BLaER1 (cell line): ENCODE measurements at regions not wholly inside any gene's neighbourhood (a gene's known extent, or its start where the extent isn't known, plus 50 kb on each side); places are given as distances from the start of the nearest gene placed in this dataset.

ENCODE experiments used
- H3K27ac ChIP-seq: shearing (Covaris generic); formaldehyde crosslinking; 2 replicates; pipeline ENCODE4 v1.8.1; 2022
- H3K27me3 ChIP-seq: shearing (Covaris generic); formaldehyde crosslinking; 2 replicates; pipeline ENCODE4 v1.8.1; 2022
- H3K36me3 ChIP-seq: shearing (Covaris generic); formaldehyde crosslinking; 2 replicates; pipeline ENCODE4 v1.8.1; 2022
- H3K4me1 ChIP-seq: shearing (Covaris generic); formaldehyde crosslinking; 2 replicates; pipeline ENCODE4 v1.8.1; 2022
- H3K4me2 ChIP-seq: shearing (Covaris generic); formaldehyde crosslinking; 2 replicates; pipeline ENCODE4 v1.8.1; 2022
- H3K4me3 ChIP-seq: shearing (Covaris generic); formaldehyde crosslinking; 2 replicates; pipeline ENCODE4 v1.8.1; 2022
- H3K9ac ChIP-seq: shearing (Covaris generic); formaldehyde crosslinking; 2 replicates; pipeline ENCODE4 v1.8.1; 2022
- H3K9me3 ChIP-seq: shearing (Covaris generic); formaldehyde crosslinking; 2 replicates; pipeline ENCODE4 v1.8.1; 2022
- H4K20me1 ChIP-seq: shearing (Covaris generic); formaldehyde crosslinking; 2 replicates; pipeline ENCODE4 v1.8.1; 2022
- Cebpa-rat ChIP-seq: shearing (Covaris generic); IDR thresholded peaks from 2 replicates; pipeline ENCODE4 v1.8.1; 2022

DNA sequence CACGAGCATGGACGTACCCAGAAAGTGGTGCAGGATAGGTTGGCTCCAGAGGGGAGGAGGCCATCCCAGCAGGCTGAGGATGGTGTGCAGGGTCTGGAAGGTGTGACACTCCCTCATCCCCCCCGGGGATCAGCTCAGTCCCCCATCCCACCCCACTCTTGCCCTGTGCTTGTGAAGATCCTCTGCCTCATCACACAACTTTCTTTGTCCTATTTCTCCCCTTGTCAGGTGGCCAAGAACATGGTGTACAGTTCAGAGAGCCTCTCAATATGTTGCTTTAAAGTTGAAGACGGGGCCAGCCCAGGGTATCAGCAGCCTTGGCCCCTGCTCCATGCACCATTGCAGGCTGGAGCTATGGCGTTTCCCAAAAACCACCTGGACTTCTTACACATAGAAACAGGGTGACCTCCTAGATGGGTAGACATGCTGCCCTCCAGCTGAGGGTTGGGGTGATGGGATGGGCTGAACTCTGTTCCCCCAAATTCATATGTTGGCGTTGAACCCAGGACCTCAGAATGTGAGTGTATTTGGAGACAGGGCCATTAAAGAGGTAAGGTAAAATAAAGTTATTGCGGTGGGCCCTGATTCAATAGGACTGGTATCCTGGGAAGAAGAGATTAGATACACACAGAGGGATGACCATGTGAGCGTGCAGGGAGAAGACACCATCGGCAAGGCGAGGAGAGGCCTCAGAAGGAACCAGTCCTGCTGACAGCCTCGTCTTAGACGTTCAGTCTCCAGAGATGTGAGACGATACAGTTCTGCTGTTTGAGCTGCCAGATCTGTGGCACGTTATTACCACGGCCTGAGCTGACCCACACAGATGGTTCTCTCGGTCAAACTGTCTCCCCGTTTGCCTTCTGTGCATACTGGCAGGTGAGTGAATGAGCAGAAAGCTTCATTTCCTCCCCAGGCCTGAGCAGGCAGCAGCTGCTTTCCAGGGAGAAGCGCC is 272.5 kb downstream of the GADD45G start:
- H3K9ac ChIP-seq, result no peak overlapping the region
- no peaks in the 10 kb centered on the region for H3K9me3 ChIP-seq
- H3K36me3 ChIP-seq, result no peaks in the 10 kb centered on the region
- no peaks in the 10 kb centered on the region for H4K20me1 ChIP-seq
- peaks cover 88% of the 10 kb centered on the region for H3K4me1 ChIP-seq
- peak overlapping the region; percentile 68 for H3K27ac ChIP-seq
- no peak for TF ChIP-seq Cebpa-rat
- no peaks in the 10 kb centered on the region for H3K27me3 ChIP-seq
- H3K4me2 ChIP-seq, result peak overlapping the region; percentile 83
- H3K4me3 ChIP-seq, result no peak overlapping the region

DNA sequence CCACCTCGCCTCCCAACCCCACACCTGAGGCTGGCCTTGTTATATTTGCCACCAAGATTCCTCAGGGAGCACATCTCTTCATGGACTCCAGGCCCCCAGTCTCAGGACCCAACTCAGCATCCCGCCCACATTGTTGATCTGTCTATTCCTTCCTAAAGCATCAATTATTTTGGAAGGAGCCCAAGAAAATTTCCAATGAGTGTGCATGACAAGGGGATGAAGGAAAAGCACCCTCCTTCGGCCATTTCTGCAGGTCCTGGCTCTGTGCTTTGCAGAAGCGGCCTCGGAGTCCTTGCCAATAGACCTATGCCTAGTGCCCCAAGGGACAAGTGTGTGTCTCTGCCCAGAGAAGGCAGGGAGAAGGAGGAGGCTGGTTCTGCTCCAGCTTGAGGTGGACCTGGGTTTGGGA is 273.2 kb downstream of the GADD45G start:
- Histone ChIP-seq H3K36me3 (no peaks in the 10 kb centered on the region), H3K4me2 (peak overlapping the region; percentile 83), H4K20me1 (no peaks in the 10 kb centered on the region), H3K4me3 (no peak overlapping the region), H3K27ac (peak overlapping the region; percentile 68; the same call in 1 of the 2 replicates), H3K9ac (no peak overlapping the region), H3K9me3 (no peaks in the 10 kb centered on the region), H3K4me1 (peaks cover 86% of the 10 kb centered on the region), H3K27me3 (no peaks in the 10 kb centered on the region)
- TF ChIP-seq Cebpa-rat, result no peak

DNA sequence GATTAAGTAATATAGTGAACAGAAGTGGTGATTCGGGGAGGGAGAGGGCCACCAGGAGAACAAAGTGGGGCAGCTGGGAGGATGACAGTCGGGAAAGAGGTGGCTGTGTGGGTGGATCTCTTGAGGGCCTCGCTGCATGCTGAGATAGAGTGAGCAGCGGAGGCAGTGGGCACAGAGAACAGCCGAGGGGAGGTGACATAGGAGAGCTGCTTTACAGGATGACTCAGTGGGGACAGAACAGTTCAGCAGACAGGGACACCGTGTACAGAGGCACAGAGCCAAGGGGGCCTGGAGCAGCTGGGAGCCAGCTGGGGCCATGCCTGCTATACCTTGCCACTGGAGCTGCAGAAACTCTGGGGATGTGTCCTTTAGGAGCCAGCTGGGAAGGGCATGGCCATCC is 273.9 kb downstream of the GADD45G start:
- Histone ChIP-seq H3K9me3 (no peaks in the 10 kb centered on the region), H3K27me3 (no peaks in the 10 kb centered on the region), H3K4me1 (peaks cover 86% of the 10 kb centered on the region), H3K36me3 (no peaks in the 10 kb centered on the region), H4K20me1 (no peaks in the 10 kb centered on the region), H3K27ac (peak overlapping the region; percentile 40; the same call in 1 of the 2 replicates), H3K9ac (no peak overlapping the region), H3K4me3 (no peak overlapping the region), H3K4me2 (peak overlapping the region; percentile 83)
- no peak for TF ChIP-seq Cebpa-rat

DNA sequence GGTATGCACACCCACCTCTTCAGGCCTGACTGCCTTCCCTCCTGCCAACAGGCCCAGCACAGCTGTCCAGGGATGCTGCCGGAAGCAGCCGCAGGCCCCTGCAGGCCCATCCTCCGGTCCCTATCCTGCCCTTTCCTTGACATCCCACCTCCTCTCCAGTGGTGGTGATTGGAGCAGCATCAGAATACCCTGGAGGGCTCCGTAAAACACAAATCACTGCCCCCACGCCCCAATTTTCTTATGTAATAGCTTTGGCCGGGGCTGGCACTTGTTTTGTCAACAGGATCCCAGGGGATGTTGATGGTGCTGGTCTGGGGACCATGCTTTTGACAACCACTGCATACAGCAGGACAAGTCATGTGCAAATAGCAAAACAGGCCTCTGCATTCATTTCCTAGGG is 274.5 kb downstream of the GADD45G start:
- TF ChIP-seq Cebpa-rat, result no peak

DNA sequence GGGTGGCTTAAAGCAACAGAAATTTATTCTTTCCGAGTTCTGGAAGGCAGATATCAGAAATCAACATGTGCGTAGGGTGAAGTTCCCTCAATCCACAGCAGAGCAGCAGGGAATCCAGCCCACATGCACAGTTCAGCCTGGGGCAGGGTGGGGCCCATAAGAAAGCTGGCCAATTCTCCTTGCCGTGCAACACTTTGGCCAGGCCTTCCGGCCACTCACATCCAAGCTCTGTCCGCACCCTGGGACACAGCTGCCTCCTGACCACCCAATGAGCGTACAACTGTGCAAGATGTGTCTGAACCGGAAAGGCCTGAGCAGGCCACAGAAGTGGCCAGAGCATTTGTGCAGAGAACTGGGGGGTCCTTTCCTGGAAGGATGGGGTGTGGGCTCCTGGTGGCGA is 274.9 kb downstream of the GADD45G start:
- no peak overlapping the region for H3K9ac ChIP-seq
- H3K27me3 ChIP-seq, result no peaks in the 10 kb centered on the region
- H3K4me3 ChIP-seq, result no peak overlapping the region
- H3K9me3 ChIP-seq, result no peaks in the 10 kb centered on the region
- peak overlapping the region; percentile 83 for H3K4me2 ChIP-seq
- TF ChIP-seq Cebpa-rat, result no peak
- H4K20me1 ChIP-seq, result no peaks in the 10 kb centered on the region
- H3K36me3 ChIP-seq, result no peaks in the 10 kb centered on the region
- H3K27ac ChIP-seq, result peak overlapping the region; percentile 49; the same call in 1 of the 2 replicates
- peaks cover 78% of the 10 kb centered on the region for H3K4me1 ChIP-seq

More for the DNA sequence above, 274.5 kb downstream of the GADD45G start:
- Histone ChIP-seq H3K9me3 (no peaks in the 10 kb centered on the region), H3K9ac (no peak overlapping the region), H3K27me3 (no peaks in the 10 kb centered on the region), H3K36me3 (no peaks in the 10 kb centered on the region), H3K4me1 (peaks cover 82% of the 10 kb centered on the region), H3K27ac (0 out of 2 replicates have a peak overlapping the region, but pooled peaks have one; percentile 40), H3K4me2 (peak overlapping the region; percentile 83), H3K4me3 (no peak overlapping the region), H4K20me1 (no peaks in the 10 kb centered on the region)

DNA sequence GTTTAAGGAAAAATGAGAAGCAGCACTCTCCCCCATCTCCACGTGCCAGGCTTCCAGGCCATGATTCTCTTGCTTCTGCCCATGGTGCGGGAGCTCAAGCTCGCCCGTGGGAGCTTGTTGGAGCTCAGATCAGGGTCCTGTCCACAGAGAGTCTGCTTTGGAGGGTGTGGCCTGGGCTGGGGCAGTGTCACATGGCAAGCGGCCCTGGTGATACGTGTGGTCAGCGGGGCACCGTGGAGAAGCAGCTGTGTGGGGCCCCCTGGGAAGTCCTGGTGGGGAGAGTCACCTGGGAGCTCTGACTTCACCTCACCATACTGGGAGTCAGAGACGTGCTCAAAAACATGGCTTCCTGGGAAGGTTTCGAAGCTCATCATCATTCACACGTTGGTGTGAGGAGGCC is 275.3 kb downstream of the GADD45G start:
- Histone ChIP-seq H3K27me3 (no peaks in the 10 kb centered on the region), H3K9me3 (no peaks in the 10 kb centered on the region), H4K20me1 (no peaks in the 10 kb centered on the region), H3K36me3 (no peaks in the 10 kb centered on the region), H3K9ac (no peak overlapping the region), H3K27ac (peak overlapping the region; percentile 49; the same call in 1 of the 2 replicates), H3K4me1 (peaks cover 74% of the 10 kb centered on the region), H3K4me3 (no peak overlapping the region), H3K4me2 (peak overlapping the region; percentile 83; the same call in 1 of the 2 replicates)
- no peak for TF ChIP-seq Cebpa-rat

DNA sequence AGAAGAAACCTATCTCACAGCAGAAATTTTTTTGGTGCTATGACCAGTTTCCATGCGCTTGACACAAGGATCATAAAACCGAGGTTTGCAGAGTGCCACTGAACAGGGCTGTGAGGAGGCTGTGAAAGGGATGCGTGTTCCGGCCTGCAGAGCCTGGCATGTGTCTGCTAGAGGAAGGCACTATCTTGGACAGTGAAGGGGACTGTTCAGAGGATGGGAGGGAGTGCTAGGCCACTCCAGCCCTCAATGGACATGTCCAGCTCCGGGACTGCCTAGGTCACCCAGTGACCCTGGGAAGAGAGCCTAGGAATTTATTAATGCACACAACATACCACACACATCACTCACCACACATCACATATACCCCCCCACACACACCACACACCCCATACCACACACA is 275.9 kb downstream of the GADD45G start:
- no peak overlapping the region for H3K4me3 ChIP-seq
- no peaks in the 10 kb centered on the region for H4K20me1 ChIP-seq
- TF ChIP-seq Cebpa-rat, result no peak
- H3K27ac ChIP-seq, result no peak overlapping the region
- H3K9ac ChIP-seq, result no peak overlapping the region
- H3K36me3 ChIP-seq, result no peaks in the 10 kb centered on the region
- H3K27me3 ChIP-seq, result no peaks in the 10 kb centered on the region
- H3K9me3 ChIP-seq, result no peaks in the 10 kb centered on the region
- peaks cover 68% of the 10 kb centered on the region for H3K4me1 ChIP-seq
- peak overlapping the region; percentile 83; the same call in 1 of the 2 replicates for H3K4me2 ChIP-seq

DNA sequence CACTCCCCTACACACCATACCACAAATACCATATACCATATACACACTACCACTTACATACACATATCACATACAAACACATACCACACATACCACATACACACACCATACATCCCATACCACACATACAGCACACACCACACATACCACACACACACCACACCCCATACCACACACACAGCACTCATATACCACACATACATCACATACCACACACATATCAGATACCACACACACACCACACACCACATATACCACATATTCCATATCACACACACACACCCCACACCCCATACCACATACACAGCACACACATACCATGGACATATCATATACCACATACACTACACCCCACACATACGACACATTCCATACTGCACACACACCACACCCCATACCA is 276.6 kb downstream of the GADD45G start:
- TF ChIP-seq Cebpa-rat, result no peak
- H4K20me1 ChIP-seq, result no peaks in the 10 kb centered on the region
- H3K9me3 ChIP-seq, result no peaks in the 10 kb centered on the region
- no peaks in the 10 kb centered on the region for H3K36me3 ChIP-seq
- H3K4me3 ChIP-seq, result no peak overlapping the region
- no peaks in the 10 kb centered on the region for H3K27me3 ChIP-seq
- no peak overlapping the region; the same call in 1 of the 2 replicates for H3K4me2 ChIP-seq
- H3K4me1 ChIP-seq, result peaks cover 61% of the 10 kb centered on the region
- H3K9ac ChIP-seq, result no peak overlapping the region
- no peak overlapping the region for H3K27ac ChIP-seq

DNA sequence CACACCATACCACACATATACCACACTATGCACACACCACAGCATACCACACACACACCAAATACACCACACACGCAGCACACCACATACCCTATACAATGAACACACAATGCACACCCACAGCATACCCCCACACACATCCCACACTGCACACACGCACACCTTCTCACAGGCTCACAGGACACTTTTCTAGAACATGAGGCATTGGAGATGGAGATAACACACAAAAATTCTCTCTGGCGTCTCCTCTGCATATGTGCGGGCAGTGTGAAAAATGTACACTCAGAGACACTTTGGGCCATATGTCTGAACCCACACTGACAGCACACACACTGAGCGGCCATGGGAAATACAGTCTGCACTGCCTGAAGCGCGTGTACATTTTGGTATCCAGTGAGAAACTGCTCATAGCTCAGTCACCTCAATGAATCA is 278.1 kb downstream of the GADD45G start:
- Histone ChIP-seq H3K27me3 (no peaks in the 10 kb centered on the region), H3K4me3 (no peak overlapping the region), H4K20me1 (no peaks in the 10 kb centered on the region), H3K9ac (no peak overlapping the region), H3K4me1 (peaks cover 58% of the 10 kb centered on the region), H3K4me2 (peak overlapping the region; percentile 34; the same call in 1 of the 2 replicates), H3K9me3 (no peaks in the 10 kb centered on the region), H3K27ac (0 out of 2 replicates have a peak overlapping the region, but pooled peaks have one; percentile 7), H3K36me3 (no peaks in the 10 kb centered on the region)
- TF ChIP-seq Cebpa-rat, result no peak
